ENCODE measurements at regions not wholly inside any gene's neighbourhood (a gene's known extent, or its start where the extent isn't known, plus 50 kb on each side); places are given as distances from the start of the nearest gene placed in this dataset.
A peak's percentile ranks its signal among the peaks of the same experiment; 100 is the strongest.
"Not testable (repeated sequence)": the region's sequence is repeated elsewhere in the genome, so short reads cannot be mapped to it uniquely, and the experiment has no call there.

DNA sequence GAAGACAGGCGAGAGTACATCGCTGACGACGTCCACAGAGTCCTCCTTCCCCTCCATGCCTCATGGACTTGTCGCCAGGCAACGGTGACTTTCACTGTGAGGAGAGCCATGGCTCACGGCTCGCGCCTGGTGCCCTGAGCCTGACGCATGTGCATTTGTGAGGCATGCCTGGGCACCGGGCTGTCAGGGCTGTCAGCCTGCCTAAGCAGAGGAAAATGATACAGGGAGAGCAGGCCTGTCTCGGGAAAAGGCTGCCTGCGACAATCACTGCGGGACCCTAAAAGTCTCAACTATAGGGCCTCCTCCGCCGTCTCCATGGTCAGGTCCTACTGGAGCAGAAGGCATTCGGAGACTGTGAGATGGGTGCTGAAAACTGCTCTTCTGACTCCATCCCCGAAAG, 135.5 kb upstream of the WSB1 start:
- Histone ChIP-seq H3K9me3 (no peaks in the 10 kb centered on the region), H3K27ac (no peak overlapping the region), H3K36me3 (no peaks in the 10 kb centered on the region), H3K4me1 (no peaks in the 10 kb centered on the region), H3K4me3 (no peak overlapping the region), H3K27me3 (no peaks in the 10 kb centered on the region)
- intact Hi-C loops (cut with DNase I): no loop called here
- no peak for DNase-seq (ENCODE audit: extremely low spot score in 2 of 2)
- TF ChIP-seq, protein P1, sequence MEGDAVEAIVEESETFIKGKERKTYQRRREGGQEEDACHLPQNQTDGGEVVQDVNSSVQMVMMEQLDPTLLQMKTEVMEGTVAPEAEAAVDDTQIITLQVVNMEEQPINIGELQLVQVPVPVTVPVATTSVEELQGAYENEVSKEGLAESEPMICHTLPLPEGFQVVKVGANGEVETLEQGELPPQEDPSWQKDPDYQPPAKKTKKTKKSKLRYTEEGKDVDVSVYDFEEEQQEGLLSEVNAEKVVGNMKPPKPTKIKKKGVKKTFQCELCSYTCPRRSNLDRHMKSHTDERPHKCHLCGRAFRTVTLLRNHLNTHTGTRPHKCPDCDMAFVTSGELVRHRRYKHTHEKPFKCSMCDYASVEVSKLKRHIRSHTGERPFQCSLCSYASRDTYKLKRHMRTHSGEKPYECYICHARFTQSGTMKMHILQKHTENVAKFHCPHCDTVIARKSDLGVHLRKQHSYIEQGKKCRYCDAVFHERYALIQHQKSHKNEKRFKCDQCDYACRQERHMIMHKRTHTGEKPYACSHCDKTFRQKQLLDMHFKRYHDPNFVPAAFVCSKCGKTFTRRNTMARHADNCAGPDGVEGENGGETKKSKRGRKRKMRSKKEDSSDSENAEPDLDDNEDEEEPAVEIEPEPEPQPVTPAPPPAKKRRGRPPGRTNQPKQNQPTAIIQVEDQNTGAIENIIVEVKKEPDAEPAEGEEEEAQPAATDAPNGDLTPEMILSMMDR (IDR thresholded peaks at IDR 0.05): no peak
- no peak for TF ChIP-seq POLR2A (IDR thresholded peaks at IDR 0.05)
- no peak for TF ChIP-seq POLR2AphosphoS5 (IDR thresholded peaks at IDR 0.05; ENCODE audit: insufficient read depth in 1 of 2, low read depth in 1 of 2)

DNA sequence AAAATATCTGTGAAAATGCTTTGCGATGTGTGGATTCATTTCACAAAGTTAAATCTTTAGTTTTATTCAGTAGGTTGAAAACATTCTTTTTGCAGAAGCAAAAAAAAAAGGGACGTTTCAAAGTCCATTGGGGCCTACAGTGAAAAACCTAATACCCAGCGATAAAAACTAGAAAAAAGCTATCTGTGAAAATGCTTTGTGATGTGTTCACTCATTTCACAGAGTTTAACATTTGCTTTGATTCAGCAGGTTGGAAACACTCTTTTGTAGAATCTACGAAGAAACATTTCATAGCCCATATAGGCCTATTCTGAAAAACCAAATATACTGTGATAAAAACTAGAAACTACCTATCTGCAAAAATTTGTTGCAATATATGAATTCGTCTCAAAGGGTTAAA, 113.6 kb upstream of the WSB1 start:
- DNase-seq (ENCODE audit: extremely low spot score in 2 of 2): no peak
- intact Hi-C loops (cut with DNase I): no loop called here
- H3K9me3 ChIP-seq: no peaks in the 10 kb centered on the region
- no peaks in the 10 kb centered on the region for H3K27me3 ChIP-seq
- no peak overlapping the region for H3K4me3 ChIP-seq
- TF ChIP-seq POLR2A (IDR thresholded peaks at IDR 0.05) (no peak), POLR2AphosphoS5 (IDR thresholded peaks at IDR 0.05; ENCODE audit: insufficient read depth in 1 of 2, low read depth in 1 of 2) (no peak)
- TF ChIP-seq, protein P1 (IDR thresholded peaks at IDR 0.05): no peak
- no peaks in the 10 kb centered on the region for H3K4me1 ChIP-seq
- H3K36me3 ChIP-seq: no peaks in the 10 kb centered on the region
- H3K27ac ChIP-seq: no peak overlapping the region

DNA sequence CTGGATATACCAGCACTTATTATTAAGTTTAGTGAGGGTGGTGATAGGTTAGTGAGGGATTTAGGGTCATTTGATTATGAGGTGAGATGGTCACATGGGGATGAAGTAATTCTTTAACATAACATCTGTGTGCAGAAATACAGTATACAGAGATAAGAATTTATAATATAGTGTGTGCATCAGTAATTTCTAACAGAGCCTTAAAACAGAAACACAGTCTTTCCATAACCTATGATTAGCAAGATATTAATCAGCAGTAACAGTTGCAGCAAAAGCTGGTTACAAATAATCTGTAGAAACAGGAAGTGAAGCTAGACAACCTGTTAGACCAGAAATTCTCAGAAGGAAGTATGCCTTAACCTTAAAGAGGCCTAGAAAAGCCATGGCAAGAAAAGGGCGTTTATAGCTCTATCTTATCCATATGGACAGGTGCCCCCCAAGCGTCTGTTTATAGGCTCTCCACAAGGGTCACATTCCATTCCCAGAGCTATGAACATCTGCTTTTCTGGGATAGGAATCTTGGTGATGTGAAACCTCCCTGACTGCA, 112.5 kb upstream of the WSB1 start:
- H3K27ac ChIP-seq; H3K4me3 ChIP-seq; H3K4me1 ChIP-seq; intact Hi-C loops (cut with DNase I); H3K9me3 ChIP-seq; DNase-seq (ENCODE audit: extremely low spot score in 2 of 2); H3K36me3 ChIP-seq; H3K27me3 ChIP-seq: not testable (repeated sequence)

DNA sequence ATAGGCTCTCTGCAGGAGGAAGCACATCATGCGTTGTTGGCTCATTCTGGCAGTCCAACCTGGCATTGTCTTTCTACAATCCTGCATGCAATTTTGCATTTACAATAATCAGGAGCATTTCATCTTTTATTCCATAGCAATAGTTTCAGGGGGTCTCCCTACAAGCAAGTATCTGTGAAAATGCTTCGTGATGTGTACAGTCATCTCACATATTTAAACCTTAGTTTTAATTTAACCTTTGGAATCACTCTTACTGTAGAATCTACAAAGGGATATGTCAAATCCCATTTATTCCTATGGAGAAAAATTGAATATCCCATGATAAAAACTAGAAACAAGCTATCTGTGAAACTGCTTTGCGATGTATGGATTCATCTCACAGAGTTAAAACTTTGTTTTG, 112.0 kb upstream of the WSB1 start:
- no peaks in the 10 kb centered on the region for H3K36me3 ChIP-seq
- H3K27ac ChIP-seq: no peak overlapping the region
- DNase-seq (ENCODE audit: extremely low spot score in 2 of 2): no peak
- H3K4me1 ChIP-seq: no peaks in the 10 kb centered on the region
- TF ChIP-seq, protein P1 (IDR thresholded peaks at IDR 0.05): no peak
- TF ChIP-seq POLR2AphosphoS5 (IDR thresholded peaks at IDR 0.05; ENCODE audit: insufficient read depth in 1 of 2, low read depth in 1 of 2) (no peak), POLR2A (IDR thresholded peaks at IDR 0.05) (no peak)
- no peak overlapping the region for H3K4me3 ChIP-seq
- H3K9me3 ChIP-seq: no peaks in the 10 kb centered on the region
- no peaks in the 10 kb centered on the region for H3K27me3 ChIP-seq
- intact Hi-C loops (cut with DNase I): no loop called here

DNA sequence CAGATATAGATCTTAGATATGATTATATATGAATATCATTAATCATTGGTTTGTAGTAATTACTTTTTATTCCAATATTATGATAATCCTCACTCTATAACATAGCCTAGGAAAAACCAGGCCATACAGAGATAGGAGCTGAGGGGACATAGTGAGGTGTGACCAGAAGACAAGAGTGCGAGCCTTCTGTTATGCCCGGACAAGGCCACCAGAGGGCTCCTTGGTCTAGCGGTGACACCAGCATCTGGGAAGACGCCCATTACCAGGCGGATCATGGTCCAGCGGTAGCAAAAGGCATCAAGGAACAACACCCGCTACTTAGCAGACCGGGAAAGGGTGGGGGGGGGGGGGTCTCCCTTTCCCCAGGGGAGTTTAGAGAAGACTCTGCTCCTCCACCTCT, 96.4 kb upstream of the WSB1 start:
- DNase-seq (ENCODE audit: extremely low spot score in 2 of 2): not testable (repeated sequence)
- TF ChIP-seq, protein P1 (IDR thresholded peaks at IDR 0.05): peak in 1 of 3 experiments; percentile 26

DNA sequence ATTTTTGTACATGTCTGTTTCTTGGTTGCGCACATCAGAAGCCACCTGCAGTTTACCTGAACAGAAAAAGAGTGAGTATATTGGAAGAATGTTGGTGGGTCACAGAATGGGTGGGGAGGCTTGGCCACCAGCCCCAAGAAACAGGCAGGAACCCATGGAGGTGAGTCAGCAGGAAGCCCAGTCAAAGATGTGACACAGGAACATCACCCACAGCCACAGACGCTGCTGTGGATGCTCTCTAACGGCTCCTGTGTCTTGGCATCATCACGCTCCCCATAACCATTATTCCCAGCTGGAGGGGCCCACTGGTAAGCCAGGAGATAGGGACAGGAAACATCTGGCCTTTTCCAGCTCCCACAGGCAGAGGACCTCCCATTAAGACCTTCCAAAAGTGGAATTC, 94.0 kb upstream of the WSB1 start:
- no peaks in the 10 kb centered on the region for H3K36me3 ChIP-seq
- H3K27ac ChIP-seq: no peak overlapping the region
- no peaks in the 10 kb centered on the region for H3K9me3 ChIP-seq
- no peaks in the 10 kb centered on the region for H3K27me3 ChIP-seq
- no peak for DNase-seq (ENCODE audit: extremely low spot score in 2 of 2)
- H3K4me3 ChIP-seq: no peak overlapping the region
- intact Hi-C loops (cut with DNase I): no loop called here
- TF ChIP-seq, protein P1 (IDR thresholded peaks at IDR 0.05): no peak
- no peak for TF ChIP-seq POLR2AphosphoS5 (IDR thresholded peaks at IDR 0.05; ENCODE audit: insufficient read depth in 1 of 2, low read depth in 1 of 2)
- no peak for TF ChIP-seq POLR2A (IDR thresholded peaks at IDR 0.05)
- H3K4me1 ChIP-seq: no peaks in the 10 kb centered on the region

More for the DNA sequence above, 96.4 kb upstream of the WSB1 start:
- H3K4me1 ChIP-seq; H3K36me3 ChIP-seq; intact Hi-C loops (cut with DNase I); H3K9me3 ChIP-seq; H3K27me3 ChIP-seq; H3K4me3 ChIP-seq; H3K27ac ChIP-seq: not testable (repeated sequence)

Measured in vagina (tissue), 2 donors.